ENCODE measurements at regions not wholly inside any gene's neighbourhood (a gene's known extent, or its start where the extent isn't known, plus 50 kb on each side); places are given as distances from the start of the nearest gene placed in this dataset.

GRCh38 chr18:64264171-64264570, 115.3 kb upstream of the LINC00305 start:
- Histone ChIP-seq H3K9me3 (replicated peaks; ENCODE audit: control insufficient read depth, insufficient read depth, low read depth, low read length) (no peaks in the 10 kb centered on the region), H3K9me1 (ENCODE audit: control insufficient read depth, insufficient read depth, low read length) (no peaks in the 10 kb centered on the region), H3K27me3 (ENCODE audit: control insufficient read depth in 2 of 2, insufficient read depth in 2 of 2, low read length in 2 of 2) (no peaks in the 10 kb centered on the region), H3K4me2 (ENCODE audit: insufficient read depth, low read length) (no peak overlapping the region), H3K4me3 (no peak overlapping the region), H2AFZ (ENCODE audit: low read depth, low read length) (no peak overlapping the region), H3K9ac (ENCODE audit: insufficient read depth in 1 of 2, low read depth in 2 of 2, low read length in 2 of 2) (no peak overlapping the region), H3K36me3 (ENCODE audit: control insufficient read depth, insufficient read depth, low read length) (no peaks in the 10 kb centered on the region), H3K27ac (ENCODE audit: extremely low read depth, low read depth, low read length) (no peak overlapping the region), H3K4me1 (replicated peaks in 1 of 2; ENCODE audit: control insufficient read depth in 2 of 2, insufficient read depth in 2 of 2, low read length in 2 of 2) (no peaks in the 10 kb centered on the region), H4K20me1 (replicated peaks; ENCODE audit: control insufficient read depth, insufficient read depth, low read length) (no peaks in the 10 kb centered on the region), H3K79me2 (ENCODE audit: control insufficient read depth, insufficient read depth, low read length) (no peaks in the 10 kb centered on the region)
- no peak for FAIRE-seq
- ATAC-seq = no peak
- CTCF ChIA-PET (ENCODE audit: low intra/inter-chr PET ratio) = no interaction called here
- in situ Hi-C loops (cut with MboI) (no loop called here), intact Hi-C loops (cut with micrococcal nuclease) (no loop called here)
- no peak for DNase-seq (ENCODE audit: extremely low read depth in 1 of 4, low spot score in 3 of 4)
- no TSS peak for BruUV-seq (replicated peaks)
- POLR2A ChIA-PET = no interaction called here
- WGBS (ENCODE audit: insufficient coverage, low coverage, missing lambda C conversion rate) = 0% methylated on average over 1 of the region's 2 CpGs
- TF ChIP-seq COPS2 (conservative IDR thresholded peaks at IDR 0.05) (no peak), RB1 (IDR thresholded peaks at IDR 0.05; ENCODE audit: low read depth) (no peak), GABPA (tag; conservative IDR thresholded peaks at IDR 0.05; ENCODE audit: low read depth) (no peak), SMARCB1 (IDR thresholded peaks at IDR 0.05; ENCODE audit: insufficient read length, low read depth) (no peak), NFE2 (IDR thresholded peaks at IDR 0.05; ENCODE audit: low read depth) (no peak), ZNF253 (CRISPR knock-in tag; conservative IDR thresholded peaks at IDR 0.05) (no peak), ZNF175 (CRISPR knock-in tag; IDR thresholded peaks at IDR 0.05; ENCODE audit: low read depth) (no peak), TEAD1 (CRISPR knock-in tag; IDR thresholded peaks at IDR 0.05) (no peak), ATF2 (CRISPR knock-in tag; IDR thresholded peaks at IDR 0.05) (no peak)
- TF ChIP-seq, protein P1, sequence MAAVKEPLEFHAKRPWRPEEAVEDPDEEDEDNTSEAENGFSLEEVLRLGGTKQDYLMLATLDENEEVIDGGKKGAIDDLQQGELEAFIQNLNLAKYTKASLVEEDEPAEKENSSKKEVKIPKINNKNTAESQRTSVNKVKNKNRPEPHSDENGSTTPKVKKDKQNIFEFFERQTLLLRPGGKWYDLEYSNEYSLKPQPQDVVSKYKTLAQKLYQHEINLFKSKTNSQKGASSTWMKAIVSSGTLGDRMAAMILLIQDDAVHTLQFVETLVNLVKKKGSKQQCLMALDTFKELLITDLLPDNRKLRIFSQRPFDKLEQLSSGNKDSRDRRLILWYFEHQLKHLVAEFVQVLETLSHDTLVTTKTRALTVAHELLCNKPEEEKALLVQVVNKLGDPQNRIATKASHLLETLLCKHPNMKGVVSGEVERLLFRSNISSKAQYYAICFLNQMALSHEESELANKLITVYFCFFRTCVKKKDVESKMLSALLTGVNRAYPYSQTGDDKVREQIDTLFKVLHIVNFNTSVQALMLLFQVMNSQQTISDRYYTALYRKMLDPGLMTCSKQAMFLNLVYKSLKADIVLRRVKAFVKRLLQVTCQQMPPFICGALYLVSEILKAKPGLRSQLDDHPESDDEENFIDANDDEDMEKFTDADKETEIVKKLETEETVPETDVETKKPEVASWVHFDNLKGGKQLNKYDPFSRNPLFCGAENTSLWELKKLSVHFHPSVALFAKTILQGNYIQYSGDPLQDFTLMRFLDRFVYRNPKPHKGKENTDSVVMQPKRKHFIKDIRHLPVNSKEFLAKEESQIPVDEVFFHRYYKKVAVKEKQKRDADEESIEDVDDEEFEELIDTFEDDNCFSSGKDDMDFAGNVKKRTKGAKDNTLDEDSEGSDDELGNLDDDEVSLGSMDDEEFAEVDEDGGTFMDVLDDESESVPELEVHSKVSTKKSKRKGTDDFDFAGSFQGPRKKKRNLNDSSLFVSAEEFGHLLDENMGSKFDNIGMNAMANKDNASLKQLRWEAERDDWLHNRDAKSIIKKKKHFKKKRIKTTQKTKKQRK (IDR thresholded peaks at IDR 0.05; ENCODE audit: borderline replicate concordance, low read depth, low read length) = no peak
- TF ChIP-seq, protein P2, sequence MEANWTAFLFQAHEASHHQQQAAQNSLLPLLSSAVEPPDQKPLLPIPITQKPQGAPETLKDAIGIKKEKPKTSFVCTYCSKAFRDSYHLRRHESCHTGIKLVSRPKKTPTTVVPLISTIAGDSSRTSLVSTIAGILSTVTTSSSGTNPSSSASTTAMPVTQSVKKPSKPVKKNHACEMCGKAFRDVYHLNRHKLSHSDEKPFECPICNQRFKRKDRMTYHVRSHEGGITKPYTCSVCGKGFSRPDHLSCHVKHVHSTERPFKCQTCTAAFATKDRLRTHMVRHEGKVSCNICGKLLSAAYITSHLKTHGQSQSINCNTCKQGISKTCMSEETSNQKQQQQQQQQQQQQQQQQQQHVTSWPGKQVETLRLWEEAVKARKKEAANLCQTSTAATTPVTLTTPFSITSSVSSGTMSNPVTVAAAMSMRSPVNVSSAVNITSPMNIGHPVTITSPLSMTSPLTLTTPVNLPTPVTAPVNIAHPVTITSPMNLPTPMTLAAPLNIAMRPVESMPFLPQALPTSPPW (CRISPR knock-in tag; IDR thresholded peaks at IDR 0.05) = no peak

All from K562 (cell line).